ENCODE measurements at regions not wholly inside any gene's neighbourhood (a gene's known extent, or its start where the extent isn't known, plus 50 kb on each side); places are given as distances from the start of the nearest gene placed in this dataset.

DNA sequence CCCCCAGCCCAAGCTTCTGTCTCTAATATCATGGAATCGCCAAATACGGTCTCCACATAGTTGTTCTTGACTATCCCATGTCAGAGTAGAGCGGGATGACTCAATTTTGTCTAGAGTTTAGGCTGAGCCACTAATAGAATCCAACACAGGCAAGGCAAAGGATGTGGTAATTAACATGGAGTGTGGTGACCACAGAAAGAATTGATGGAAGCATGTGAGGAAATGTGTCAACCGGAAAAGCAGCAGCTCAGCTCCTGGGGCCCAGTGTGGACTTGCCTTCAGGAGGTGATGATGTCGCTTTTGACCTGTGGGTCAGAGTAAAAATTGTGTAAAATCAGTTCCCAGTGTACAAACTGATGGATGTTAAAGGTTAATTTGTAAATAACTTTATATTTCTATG, 139.3 kb upstream of the KLF6 start:
- no peak for TF ChIP-seq NFIC (IDR thresholded peaks at IDR 0.05)
- no peak for TF ChIP-seq TCF12 (IDR thresholded peaks at IDR 0.05; ENCODE audit: low read depth)
- TF ChIP-seq TEAD4 (IDR thresholded peaks at IDR 0.05): no peak
- no peak for TF ChIP-seq EP300 (IDR thresholded peaks at IDR 0.05; ENCODE audit: borderline replicate concordance)

DNA sequence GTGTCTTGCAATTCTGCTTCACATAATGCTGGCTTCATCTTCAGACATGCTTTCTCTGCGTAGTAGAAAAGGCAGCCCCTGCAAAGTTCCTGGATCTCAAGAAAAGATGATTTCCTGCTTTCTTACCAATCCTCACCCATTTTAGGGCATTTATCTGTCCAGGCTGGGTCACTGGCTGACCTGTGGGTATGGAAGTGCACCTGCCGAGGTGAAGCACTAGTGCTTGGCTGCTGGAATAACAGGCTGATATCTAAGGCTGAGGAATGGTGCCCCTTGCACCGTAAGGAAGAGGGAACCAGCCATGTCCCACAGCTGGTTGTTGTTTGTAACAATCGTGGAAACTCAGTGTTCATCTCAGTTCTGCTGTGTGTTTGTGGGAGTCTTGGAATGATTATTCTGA, 138.0 kb upstream of the KLF6 start:
- TF ChIP-seq, protein P1, sequence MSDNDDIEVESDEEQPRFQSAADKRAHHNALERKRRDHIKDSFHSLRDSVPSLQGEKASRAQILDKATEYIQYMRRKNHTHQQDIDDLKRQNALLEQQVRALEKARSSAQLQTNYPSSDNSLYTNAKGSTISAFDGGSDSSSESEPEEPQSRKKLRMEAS (IDR thresholded peaks at IDR 0.05): no peak
- TF ChIP-seq RAD21 (IDR thresholded peaks at IDR 0.05; ENCODE audit: low read depth): no peak
- TF ChIP-seq EP300 (IDR thresholded peaks at IDR 0.05; ENCODE audit: borderline replicate concordance): no peak
- no peak for TF ChIP-seq TAF1 (IDR thresholded peaks at IDR 0.05; ENCODE audit: low read depth)
- TF ChIP-seq, protein P2, sequence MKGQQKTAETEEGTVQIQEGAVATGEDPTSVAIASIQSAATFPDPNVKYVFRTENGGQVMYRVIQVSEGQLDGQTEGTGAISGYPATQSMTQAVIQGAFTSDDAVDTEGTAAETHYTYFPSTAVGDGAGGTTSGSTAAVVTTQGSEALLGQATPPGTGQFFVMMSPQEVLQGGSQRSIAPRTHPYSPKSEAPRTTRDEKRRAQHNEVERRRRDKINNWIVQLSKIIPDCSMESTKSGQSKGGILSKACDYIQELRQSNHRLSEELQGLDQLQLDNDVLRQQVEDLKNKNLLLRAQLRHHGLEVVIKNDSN (IDR thresholded peaks at IDR 0.05): no peak
- TF ChIP-seq TEAD4 (IDR thresholded peaks at IDR 0.05): no peak
- TF ChIP-seq EGR1 (IDR thresholded peaks at IDR 0.05): no peak
- TF ChIP-seq CREB1 (IDR thresholded peaks at IDR 0.05; ENCODE audit: low read depth): no peak
- TF ChIP-seq, protein P3, sequence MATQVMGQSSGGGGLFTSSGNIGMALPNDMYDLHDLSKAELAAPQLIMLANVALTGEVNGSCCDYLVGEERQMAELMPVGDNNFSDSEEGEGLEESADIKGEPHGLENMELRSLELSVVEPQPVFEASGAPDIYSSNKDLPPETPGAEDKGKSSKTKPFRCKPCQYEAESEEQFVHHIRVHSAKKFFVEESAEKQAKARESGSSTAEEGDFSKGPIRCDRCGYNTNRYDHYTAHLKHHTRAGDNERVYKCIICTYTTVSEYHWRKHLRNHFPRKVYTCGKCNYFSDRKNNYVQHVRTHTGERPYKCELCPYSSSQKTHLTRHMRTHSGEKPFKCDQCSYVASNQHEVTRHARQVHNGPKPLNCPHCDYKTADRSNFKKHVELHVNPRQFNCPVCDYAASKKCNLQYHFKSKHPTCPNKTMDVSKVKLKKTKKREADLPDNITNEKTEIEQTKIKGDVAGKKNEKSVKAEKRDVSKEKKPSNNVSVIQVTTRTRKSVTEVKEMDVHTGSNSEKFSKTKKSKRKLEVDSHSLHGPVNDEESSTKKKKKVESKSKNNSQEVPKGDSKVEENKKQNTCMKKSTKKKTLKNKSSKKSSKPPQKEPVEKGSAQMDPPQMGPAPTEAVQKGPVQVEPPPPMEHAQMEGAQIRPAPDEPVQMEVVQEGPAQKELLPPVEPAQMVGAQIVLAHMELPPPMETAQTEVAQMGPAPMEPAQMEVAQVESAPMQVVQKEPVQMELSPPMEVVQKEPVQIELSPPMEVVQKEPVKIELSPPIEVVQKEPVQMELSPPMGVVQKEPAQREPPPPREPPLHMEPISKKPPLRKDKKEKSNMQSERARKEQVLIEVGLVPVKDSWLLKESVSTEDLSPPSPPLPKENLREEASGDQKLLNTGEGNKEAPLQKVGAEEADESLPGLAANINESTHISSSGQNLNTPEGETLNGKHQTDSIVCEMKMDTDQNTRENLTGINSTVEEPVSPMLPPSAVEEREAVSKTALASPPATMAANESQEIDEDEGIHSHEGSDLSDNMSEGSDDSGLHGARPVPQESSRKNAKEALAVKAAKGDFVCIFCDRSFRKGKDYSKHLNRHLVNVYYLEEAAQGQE (IDR thresholded peaks at IDR 0.05; ENCODE audit: low read depth): no peak
- no peak for TF ChIP-seq TCF12 (IDR thresholded peaks at IDR 0.05; ENCODE audit: low read depth)
- no peak for TF ChIP-seq NFIC (IDR thresholded peaks at IDR 0.05)
- no peak for TF ChIP-seq CEBPB (IDR thresholded peaks at IDR 0.05)
- TF ChIP-seq YY1 (IDR thresholded peaks at IDR 0.05; ENCODE audit: low read depth): no peak
- TF ChIP-seq ZBTB7A (IDR thresholded peaks at IDR 0.05; ENCODE audit: low read depth): no peak
- no peak for TF ChIP-seq FOXM1 (IDR thresholded peaks at IDR 0.05; ENCODE audit: borderline replicate concordance, low read depth)

DNA sequence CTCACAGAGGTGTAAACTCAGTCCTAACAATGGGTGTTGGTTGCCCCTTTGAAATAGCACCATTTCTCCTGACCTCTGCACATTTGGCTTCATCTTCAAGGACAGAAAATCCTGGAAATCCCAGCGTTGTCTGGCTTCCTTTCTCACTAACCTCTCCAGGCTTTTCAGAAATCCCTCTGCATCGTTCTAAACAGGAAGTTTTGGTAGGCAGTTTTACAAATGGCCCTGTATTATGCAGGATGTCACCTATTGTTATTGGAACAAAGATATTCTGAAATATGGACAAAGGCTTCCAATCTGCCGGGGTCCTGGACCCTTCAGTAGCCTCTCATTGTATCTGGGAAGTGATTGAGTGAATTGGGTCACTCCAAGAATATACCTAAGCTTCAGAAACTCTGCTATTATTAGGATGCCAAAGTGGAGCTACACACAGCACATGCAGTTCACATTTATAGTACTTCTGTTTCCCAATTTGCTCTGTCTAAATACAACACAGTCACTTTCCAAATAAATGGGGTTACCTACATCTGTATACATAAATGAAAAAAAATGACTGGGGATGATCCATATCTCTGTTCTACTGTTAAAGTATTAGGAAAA, 134.8 kb upstream of the KLF6 start:
- TF ChIP-seq FOXM1 (IDR thresholded peaks at IDR 0.05; ENCODE audit: borderline replicate concordance, low read depth) (no peak), EP300 (IDR thresholded peaks at IDR 0.05; ENCODE audit: borderline replicate concordance) (no peak), YY1 (IDR thresholded peaks at IDR 0.05; ENCODE audit: low read depth) (no peak), ZBTB7A (IDR thresholded peaks at IDR 0.05; ENCODE audit: low read depth) (no peak), CREB1 (IDR thresholded peaks at IDR 0.05; ENCODE audit: low read depth) (no peak), TCF12 (IDR thresholded peaks at IDR 0.05; ENCODE audit: low read depth) (no peak), EGR1 (IDR thresholded peaks at IDR 0.05) (no peak), TAF1 (IDR thresholded peaks at IDR 0.05; ENCODE audit: low read depth) (no peak), NFIC (IDR thresholded peaks at IDR 0.05) (no peak), RAD21 (IDR thresholded peaks at IDR 0.05; ENCODE audit: low read depth) (no peak), CEBPB (IDR thresholded peaks at IDR 0.05) (no peak), TEAD4 (IDR thresholded peaks at IDR 0.05) (no peak)
- TF ChIP-seq, protein P3 (IDR thresholded peaks at IDR 0.05; ENCODE audit: low read depth): no peak
- TF ChIP-seq, protein P1 (IDR thresholded peaks at IDR 0.05): no peak
- TF ChIP-seq, protein P2 (IDR thresholded peaks at IDR 0.05): no peak

DNA sequence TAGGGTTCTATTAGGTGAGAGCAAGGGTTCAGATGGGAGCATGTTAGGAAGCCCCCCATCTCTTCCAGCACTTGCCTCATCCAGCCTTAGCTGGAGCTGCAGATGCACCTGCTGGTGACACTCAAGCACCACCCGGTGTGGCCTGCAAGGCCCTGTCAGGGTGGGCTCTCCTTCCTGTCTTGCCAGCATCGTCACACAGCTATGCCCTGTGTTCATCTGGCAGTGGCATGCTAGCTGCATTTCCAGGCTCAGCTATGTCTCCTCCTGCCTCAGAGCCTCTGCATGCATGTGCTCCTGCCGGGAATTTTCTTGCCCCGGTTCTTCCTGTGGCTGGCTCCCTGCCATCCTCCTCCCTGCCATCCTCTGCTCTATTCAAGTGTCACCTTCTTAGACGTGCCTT, 129.7 kb upstream of the KLF6 start:
- TF ChIP-seq ZBTB7A (IDR thresholded peaks at IDR 0.05; ENCODE audit: low read depth) (no peak), EP300 (IDR thresholded peaks at IDR 0.05; ENCODE audit: borderline replicate concordance) (no peak), TCF12 (IDR thresholded peaks at IDR 0.05; ENCODE audit: low read depth) (no peak), CREB1 (IDR thresholded peaks at IDR 0.05; ENCODE audit: low read depth) (no peak), FOXM1 (IDR thresholded peaks at IDR 0.05; ENCODE audit: borderline replicate concordance, low read depth) (no peak), TAF1 (IDR thresholded peaks at IDR 0.05; ENCODE audit: low read depth) (no peak), CEBPB (IDR thresholded peaks at IDR 0.05) (no peak), RAD21 (IDR thresholded peaks at IDR 0.05; ENCODE audit: low read depth) (no peak), TEAD4 (IDR thresholded peaks at IDR 0.05) (no peak), EGR1 (IDR thresholded peaks at IDR 0.05) (no peak), YY1 (IDR thresholded peaks at IDR 0.05; ENCODE audit: low read depth) (no peak), NFIC (IDR thresholded peaks at IDR 0.05) (no peak)
- TF ChIP-seq, protein P2 (IDR thresholded peaks at IDR 0.05): no peak
- TF ChIP-seq, protein P3 (IDR thresholded peaks at IDR 0.05; ENCODE audit: low read depth): no peak
- TF ChIP-seq, protein P1 (IDR thresholded peaks at IDR 0.05): no peak

Measured in Ishikawa (cell line).